LNCaP clone FGC (cell line): ENCODE measurements at regions not wholly inside any gene's neighbourhood (a gene's known extent, or its start where the extent isn't known, plus 50 kb on each side); places are given as distances from the start of the nearest gene placed in this dataset.

Experiments used
- DNase-seq: peaks from one replicate; pipeline ENCODE4 v3.0.0-alpha.2; 2011; ENCODE audit warnings: low read depth
- H3K4me3 ChIP-seq: 2 replicates; pipeline ENCODE4 v1.5.1; 2011; ENCODE audit warnings: mild to moderate bottlenecking, low read depth, low read length, control low read depth
- CTCF ChIP-seq: IDR thresholded peaks from 2 replicates; pipeline ENCODE4 v1.5.1; 2012; ENCODE audit warnings: mild to moderate bottlenecking; ENCODE audit not compliant: control insufficient read depth, insufficient read depth; ENCODE audit errors: extremely low read depth

- no peak overlapping the region for H3K4me3 ChIP-seq
- no peak for TF ChIP-seq CTCF
- DNase-seq: no peak
Observed at GRCh38 chr10:128487517-128487916, 361.3 kb upstream of the MKI67 start.

DNA sequence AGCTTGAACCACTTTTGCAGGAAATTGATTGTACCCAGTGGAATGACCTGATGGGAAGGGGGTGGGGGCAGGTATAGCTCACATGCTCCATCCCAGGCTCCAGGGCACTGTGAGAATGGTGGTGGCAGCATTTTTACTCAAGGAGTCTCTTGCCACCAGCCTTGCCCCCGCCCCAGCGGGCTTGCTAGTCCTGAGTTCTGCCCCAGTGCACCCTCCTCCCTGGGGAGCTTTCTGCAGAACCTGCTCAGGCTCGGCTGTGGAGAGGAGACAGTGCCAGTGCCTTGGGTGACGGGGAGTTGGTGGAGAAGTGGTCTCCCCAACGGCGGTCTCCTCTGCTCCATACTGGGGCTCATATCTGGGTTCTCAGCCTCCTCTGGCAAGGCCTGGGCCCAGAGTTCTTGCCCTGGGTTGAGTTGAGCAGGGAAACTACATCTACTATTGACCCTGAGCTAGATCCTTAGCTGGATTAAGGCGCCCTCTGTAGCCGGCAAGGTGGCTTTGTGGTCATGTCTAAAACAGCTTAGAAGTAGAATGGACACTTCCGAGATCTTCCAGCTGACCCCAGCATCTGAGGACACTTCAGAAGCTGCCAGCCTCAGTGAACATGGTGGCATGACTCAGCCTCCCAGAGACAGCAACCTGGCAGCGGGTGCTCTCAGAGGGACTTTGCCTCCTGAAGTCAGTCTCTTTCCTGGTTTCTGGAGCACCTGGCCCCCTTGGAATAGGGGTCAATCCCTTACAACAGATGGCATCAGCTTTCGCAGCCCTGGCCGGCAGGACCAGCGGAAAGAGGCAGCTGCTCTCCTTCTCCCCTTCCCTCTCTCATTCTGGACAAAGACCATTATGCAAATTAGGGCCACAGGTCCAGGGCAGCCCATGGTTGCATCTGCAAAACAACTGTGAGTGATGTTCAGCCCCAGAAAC, 363.4 kb upstream of the MKI67 start:
- H3K4me3 ChIP-seq: no peak overlapping the region
- no peak for DNase-seq
- 0 out of 2 replicates have a peak, but pooled peaks have one; percentile 16 for TF ChIP-seq CTCF

DNA sequence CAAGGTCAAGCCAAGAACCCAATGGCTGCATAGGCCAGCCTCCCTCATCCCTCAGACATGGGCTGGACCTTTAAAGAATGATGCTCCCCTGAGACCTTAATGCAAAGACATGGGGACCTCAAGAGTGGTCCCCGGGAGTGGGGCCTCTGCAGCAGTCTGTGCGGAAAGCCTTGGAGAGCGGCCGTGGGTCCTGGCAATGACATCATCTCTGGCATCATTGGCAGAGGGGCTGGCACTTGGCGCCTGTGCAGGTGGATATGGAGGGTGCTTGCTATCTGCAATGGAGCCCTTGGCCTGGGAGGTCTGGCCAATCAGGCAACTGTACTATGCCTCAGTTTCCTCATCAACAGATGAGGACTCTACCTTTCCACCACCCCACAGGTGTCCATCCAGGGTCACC, 365.5 kb upstream of the MKI67 start:
- no peak overlapping the region for H3K4me3 ChIP-seq
- no peak for DNase-seq
- TF ChIP-seq CTCF: no peak

- H3K4me3 ChIP-seq: no peak overlapping the region
- TF ChIP-seq CTCF: no peak
- no peak for DNase-seq
Observed at GRCh38 chr10:128493811-128494210, 367.6 kb upstream of the MKI67 start.

- no peak for DNase-seq
- no peak for TF ChIP-seq CTCF
- H3K4me3 ChIP-seq: no peak overlapping the region
Observed at GRCh38 chr10:128494665-128495064, 368.4 kb upstream of the MKI67 start.

DNA sequence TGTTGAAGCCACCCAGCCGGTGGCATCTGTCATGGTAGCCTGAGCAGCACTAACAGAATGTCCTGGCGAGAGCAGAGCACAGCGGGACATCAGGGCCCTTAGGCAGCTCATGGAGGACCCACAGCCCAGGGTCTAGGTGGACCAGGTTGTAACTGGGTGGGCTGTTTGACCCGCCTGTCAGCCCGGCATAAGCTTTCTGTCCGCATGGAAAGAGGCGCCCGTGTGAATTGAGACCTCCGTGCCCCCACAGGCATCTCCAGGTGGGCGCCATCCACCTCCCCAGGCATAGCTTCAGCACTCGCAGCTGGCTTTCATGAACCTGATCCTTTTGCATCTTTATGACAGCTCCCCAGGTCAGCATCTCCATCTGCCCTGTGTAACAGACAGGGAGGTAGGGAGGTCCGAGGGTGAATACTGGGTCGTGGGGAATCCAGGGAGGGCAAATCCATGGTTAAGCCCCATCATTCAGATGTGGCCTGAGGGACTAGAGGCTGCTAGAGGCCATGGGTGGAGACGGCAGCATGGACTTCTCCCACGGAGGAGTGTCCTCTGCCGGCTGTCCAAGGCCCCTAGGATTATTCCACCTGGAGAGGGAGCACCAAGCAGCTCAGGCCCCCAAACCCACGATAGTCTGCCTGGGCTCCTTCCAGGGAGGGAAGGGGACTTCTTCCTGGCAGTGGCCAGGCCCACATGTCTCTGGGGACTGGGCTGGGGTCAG, 371.6 kb upstream of the MKI67 start:
- TF ChIP-seq CTCF: no peak
- no peak for DNase-seq
- H3K4me3 ChIP-seq: no peak overlapping the region
